ENCODE measurements at regions not wholly inside any gene's neighbourhood (a gene's known extent, or its start where the extent isn't known, plus 50 kb on each side); places are given as distances from the start of the nearest gene placed in this dataset.
"Not testable (repeated sequence)": the region's sequence is repeated elsewhere in the genome, so short reads cannot be mapped to it uniquely, and the experiment has no call there.

GRCh38 chr3:126292318-126293070, 64.7 kb downstream of the KLF15 start:
- no peaks in the 10 kb centered on the region for H3K36me3 ChIP-seq (ENCODE audit: insufficient read depth, low read length)
- H3K4me1 ChIP-seq (ENCODE audit: control insufficient read depth, insufficient read depth, low read length), result peaks cover 10% of the 10 kb centered on the region
- H3K4me2 ChIP-seq (ENCODE audit: low read length), result no peak overlapping the region
- peaks cover 11% of the 10 kb centered on the region for H3K27me3 ChIP-seq (ENCODE audit: control insufficient read depth, insufficient read depth, low read length)
- H3K9me3 ChIP-seq (replicated peaks; ENCODE audit: low read length), result no peaks in the 10 kb centered on the region
- no peak overlapping the region for H3K9ac ChIP-seq (ENCODE audit: low read depth, low read length)
- H3K4me3 ChIP-seq (ENCODE audit: low read length), result no peak overlapping the region

GRCh38 chr3:126291537-126291936, 65.7 kb downstream of the KLF15 start:
- Histone ChIP-seq H3K9me3 (replicated peaks; ENCODE audit: low read length) (no peaks in the 10 kb centered on the region), H3K4me1 (ENCODE audit: control insufficient read depth, insufficient read depth, low read length) (peaks cover 19% of the 10 kb centered on the region), H3K4me2 (ENCODE audit: low read length) (no peak overlapping the region), H3K36me3 (ENCODE audit: insufficient read depth, low read length) (no peaks in the 10 kb centered on the region), H3K4me3 (ENCODE audit: low read length) (no peak overlapping the region), H3K9ac (ENCODE audit: low read depth, low read length) (no peak overlapping the region), H3K27me3 (ENCODE audit: control insufficient read depth, insufficient read depth, low read length) (peaks cover 11% of the 10 kb centered on the region)

DNA sequence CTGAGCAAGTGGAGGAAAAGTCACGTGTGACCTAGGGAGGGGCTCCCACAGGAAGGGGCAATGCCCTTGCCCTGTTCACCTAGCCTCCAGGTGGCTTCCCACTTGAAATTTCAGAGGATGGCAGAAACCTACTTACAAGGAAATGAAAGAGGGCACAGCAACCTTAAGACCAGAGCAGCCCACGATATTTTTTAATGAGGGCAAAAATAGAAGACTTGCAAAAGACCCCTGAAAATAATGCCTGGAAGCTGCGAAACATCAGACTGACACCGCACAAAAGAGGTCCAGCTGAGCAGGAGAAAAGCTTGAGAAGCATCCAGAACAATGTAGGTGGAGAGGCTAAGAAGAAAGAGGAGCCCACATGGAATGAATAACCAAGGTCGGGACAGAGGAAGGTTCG, 66.1 kb downstream of the KLF15 start:
- H3K36me3 ChIP-seq (ENCODE audit: insufficient read depth, low read length), result no peaks in the 10 kb centered on the region
- peaks cover 11% of the 10 kb centered on the region for H3K27me3 ChIP-seq (ENCODE audit: control insufficient read depth, insufficient read depth, low read length)
- H3K9me3 ChIP-seq (replicated peaks; ENCODE audit: low read length), result no peaks in the 10 kb centered on the region
- peaks cover 21% of the 10 kb centered on the region for H3K4me1 ChIP-seq (ENCODE audit: control insufficient read depth, insufficient read depth, low read length)
- H3K9ac ChIP-seq (ENCODE audit: low read depth, low read length), result no peak overlapping the region
- no peak overlapping the region for H3K4me3 ChIP-seq (ENCODE audit: low read length)
- H3K4me2 ChIP-seq (ENCODE audit: low read length), result no peak overlapping the region

DNA sequence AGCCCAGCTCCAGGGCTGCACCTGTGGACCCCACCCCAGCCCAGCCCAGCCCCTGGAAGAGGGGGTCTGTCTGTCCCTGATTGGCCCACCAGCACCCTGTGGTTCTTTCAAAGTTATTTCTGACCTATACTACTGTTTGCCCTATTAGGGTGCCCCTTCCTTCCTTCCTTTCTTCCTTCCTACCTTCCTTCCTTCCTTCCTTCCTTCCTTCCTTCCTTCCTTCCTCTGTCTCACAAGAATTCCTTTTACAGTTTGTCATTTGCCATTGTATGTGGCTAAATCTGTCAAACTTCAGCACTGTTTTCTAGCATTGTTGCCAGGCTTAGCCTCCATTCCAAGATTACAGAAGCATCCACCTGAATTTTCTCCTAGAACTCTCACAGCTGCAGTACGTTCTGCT, 66.9 kb downstream of the KLF15 start:
- Histone ChIP-seq H3K4me2 (ENCODE audit: low read length) (no peak overlapping the region), H3K4me1 (ENCODE audit: control insufficient read depth, insufficient read depth, low read length) (peaks cover 21% of the 10 kb centered on the region), H3K4me3 (ENCODE audit: low read length) (no peak overlapping the region), H3K27me3 (ENCODE audit: control insufficient read depth, insufficient read depth, low read length) (peaks cover 11% of the 10 kb centered on the region), H3K36me3 (ENCODE audit: insufficient read depth, low read length) (no peaks in the 10 kb centered on the region), H3K9me3 (replicated peaks; ENCODE audit: low read length) (no peaks in the 10 kb centered on the region), H3K9ac (ENCODE audit: low read depth, low read length) (no peak overlapping the region)

DNA sequence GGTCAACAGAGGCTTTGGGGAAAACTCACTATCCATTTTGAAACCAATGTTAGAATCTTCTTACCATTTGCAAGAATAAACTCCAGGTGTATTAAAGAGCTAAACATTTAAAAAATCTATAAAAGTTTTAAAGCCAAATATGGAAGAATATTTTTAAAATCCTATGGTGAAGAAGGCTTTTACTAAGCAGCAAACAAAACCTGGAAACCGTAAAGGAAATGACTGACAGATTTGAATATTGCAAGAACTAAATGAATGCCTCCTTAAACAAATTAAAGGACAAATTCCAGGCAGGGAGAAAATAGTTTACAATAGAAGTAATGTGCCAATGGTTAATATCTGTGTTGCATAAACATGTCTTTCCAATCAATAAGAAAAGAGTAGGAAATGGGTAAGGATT, 68.1 kb downstream of the KLF15 start:
- Histone ChIP-seq H3K4me2 (ENCODE audit: low read length) (no peak overlapping the region), H3K9ac (ENCODE audit: low read depth, low read length) (no peak overlapping the region), H3K4me1 (ENCODE audit: control insufficient read depth, insufficient read depth, low read length) (peaks cover 27% of the 10 kb centered on the region), H3K36me3 (ENCODE audit: insufficient read depth, low read length) (no peaks in the 10 kb centered on the region), H3K4me3 (ENCODE audit: low read length) (no peak overlapping the region), H3K9me3 (replicated peaks; ENCODE audit: low read length) (no peaks in the 10 kb centered on the region), H3K27me3 (ENCODE audit: control insufficient read depth, insufficient read depth, low read length) (peaks cover 11% of the 10 kb centered on the region)

DNA sequence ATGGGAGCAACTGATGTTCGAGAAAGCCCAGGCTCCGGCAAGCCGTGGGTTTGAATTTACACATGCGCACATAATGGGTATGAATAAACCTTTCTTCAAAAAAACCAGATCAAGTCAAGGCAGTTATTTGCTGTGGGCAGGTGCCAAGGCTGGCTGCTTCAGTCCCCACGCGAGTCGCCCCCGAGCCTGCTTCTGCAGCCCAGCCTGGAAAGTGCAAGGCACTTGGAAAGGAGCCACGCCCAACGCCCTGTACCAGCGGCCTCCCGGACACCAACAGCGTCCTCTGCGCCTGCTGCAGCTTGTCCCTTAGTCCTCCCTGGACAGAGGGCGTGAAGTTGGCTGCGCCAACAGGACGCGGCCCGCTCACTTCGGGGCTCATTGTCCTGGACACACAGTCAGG, 68.9 kb downstream of the KLF15 start:
- Histone ChIP-seq H3K36me3 (ENCODE audit: insufficient read depth, low read length) (no peaks in the 10 kb centered on the region), H3K4me1 (ENCODE audit: control insufficient read depth, insufficient read depth, low read length) (peaks cover 32% of the 10 kb centered on the region), H3K27me3 (ENCODE audit: control insufficient read depth, insufficient read depth, low read length) (peaks cover 11% of the 10 kb centered on the region), H3K9me3 (replicated peaks; ENCODE audit: low read length) (no peaks in the 10 kb centered on the region), H3K9ac (ENCODE audit: low read depth, low read length) (no peak overlapping the region), H3K4me3 (ENCODE audit: low read length) (peak overlapping the region; percentile 69), H3K4me2 (ENCODE audit: low read length) (peak overlapping the region; percentile 84)

GRCh38 chr3:126287536-126288241, 69.5 kb downstream of the KLF15 start:
- no peaks in the 10 kb centered on the region for H3K36me3 ChIP-seq (ENCODE audit: insufficient read depth, low read length)
- H3K9me3 ChIP-seq (replicated peaks; ENCODE audit: low read length), result no peaks in the 10 kb centered on the region
- peaks cover 11% of the 10 kb centered on the region for H3K27me3 ChIP-seq (ENCODE audit: control insufficient read depth, insufficient read depth, low read length)
- peaks cover 32% of the 10 kb centered on the region for H3K4me1 ChIP-seq (ENCODE audit: control insufficient read depth, insufficient read depth, low read length)
- peak overlapping the region; percentile 69 for H3K4me3 ChIP-seq (ENCODE audit: low read length)
- H3K4me2 ChIP-seq (ENCODE audit: low read length), result peak overlapping the region; percentile 84
- H3K9ac ChIP-seq (ENCODE audit: low read depth, low read length), result peak overlapping the region; percentile 83

DNA sequence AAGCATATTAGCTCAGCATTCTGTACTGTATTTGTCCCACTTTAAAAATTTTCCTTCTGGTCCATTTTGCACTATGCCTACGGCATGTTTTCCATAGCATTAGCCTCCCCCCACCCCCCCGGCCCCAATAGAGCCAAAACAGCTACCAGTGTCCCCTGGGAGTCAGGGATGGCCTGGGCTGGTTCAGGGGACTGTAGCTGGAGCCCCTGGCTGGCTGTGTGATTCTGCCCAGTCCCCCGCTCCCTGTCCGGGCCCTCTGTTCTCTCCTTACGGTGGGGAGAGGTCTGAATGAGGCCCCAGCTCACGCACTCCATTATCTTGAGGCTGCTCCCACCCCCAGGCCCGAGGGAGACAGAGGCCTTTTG, 70.1 kb downstream of the KLF15 start:
- Histone ChIP-seq H3K36me3 (ENCODE audit: insufficient read depth, low read length) (no peaks in the 10 kb centered on the region), H3K4me2 (ENCODE audit: low read length) (peak overlapping the region; percentile 84), H3K4me1 (ENCODE audit: control insufficient read depth, insufficient read depth, low read length) (peaks cover 32% of the 10 kb centered on the region), H3K27me3 (ENCODE audit: control insufficient read depth, insufficient read depth, low read length) (peaks cover 11% of the 10 kb centered on the region), H3K9ac (ENCODE audit: low read depth, low read length) (peak overlapping the region; percentile 83), H3K9me3 (replicated peaks; ENCODE audit: low read length) (no peaks in the 10 kb centered on the region), H3K4me3 (ENCODE audit: low read length) (peak overlapping the region; percentile 69)

DNA sequence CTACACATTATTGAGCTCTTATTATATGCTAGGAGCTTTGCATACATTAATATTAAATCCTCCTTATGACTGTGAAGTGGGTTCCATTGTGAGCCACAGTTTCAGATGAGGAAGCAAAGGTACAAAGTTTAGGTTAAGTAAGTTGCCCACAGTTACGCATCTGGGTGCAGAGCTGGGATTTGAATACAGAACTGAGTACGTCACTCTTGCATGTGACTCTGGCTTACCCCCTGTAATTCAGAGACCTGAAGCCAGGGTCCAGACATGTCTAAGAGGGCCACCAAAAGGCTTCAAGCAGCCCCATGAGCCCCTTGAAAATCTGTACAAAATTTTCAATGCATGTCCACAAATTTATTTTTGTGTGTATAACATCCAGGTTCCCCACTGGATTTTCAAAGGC, 71.8 kb downstream of the KLF15 start:
- no peak overlapping the region for H3K4me2 ChIP-seq (ENCODE audit: low read length)
- H3K27me3 ChIP-seq (ENCODE audit: control insufficient read depth, insufficient read depth, low read length), result peaks cover 3% of the 10 kb centered on the region
- no peak overlapping the region for H3K4me3 ChIP-seq (ENCODE audit: low read length)
- no peak overlapping the region for H3K9ac ChIP-seq (ENCODE audit: low read depth, low read length)
- H3K4me1 ChIP-seq (ENCODE audit: control insufficient read depth, insufficient read depth, low read length), result peaks cover 32% of the 10 kb centered on the region
- no peaks in the 10 kb centered on the region for H3K36me3 ChIP-seq (ENCODE audit: insufficient read depth, low read length)
- H3K9me3 ChIP-seq (replicated peaks; ENCODE audit: low read length), result no peaks in the 10 kb centered on the region

GRCh38 chr3:126284258-126284904, 72.8 kb downstream of the KLF15 start:
- Histone ChIP-seq H3K9me3 (replicated peaks; ENCODE audit: low read length) (no peaks in the 10 kb centered on the region), H3K4me2 (ENCODE audit: low read length) (peak overlapping the region; percentile 36), H3K27me3 (ENCODE audit: control insufficient read depth, insufficient read depth, low read length) (peaks cover 3% of the 10 kb centered on the region), H3K4me1 (ENCODE audit: control insufficient read depth, insufficient read depth, low read length) (peaks cover 32% of the 10 kb centered on the region), H3K36me3 (ENCODE audit: insufficient read depth, low read length) (no peaks in the 10 kb centered on the region), H3K9ac (ENCODE audit: low read depth, low read length) (no peak overlapping the region), H3K4me3 (ENCODE audit: low read length) (no peak overlapping the region)

GRCh38 chr3:126283651-126284050, 73.6 kb downstream of the KLF15 start:
- not testable (repeated sequence) for H3K4me3 ChIP-seq (ENCODE audit: low read length); H3K4me2 ChIP-seq (ENCODE audit: low read length); H3K36me3 ChIP-seq (ENCODE audit: insufficient read depth, low read length); H3K9ac ChIP-seq (ENCODE audit: low read depth, low read length); H3K27me3 ChIP-seq (ENCODE audit: control insufficient read depth, insufficient read depth, low read length); H3K9me3 ChIP-seq (replicated peaks; ENCODE audit: low read length)
- peaks cover 32% of the 10 kb centered on the region for H3K4me1 ChIP-seq (ENCODE audit: control insufficient read depth, insufficient read depth, low read length)

All from skeletal muscle satellite cell (primary cell).